ENCODE measurements at regions not wholly inside any gene's neighbourhood (a gene's known extent, or its start where the extent isn't known, plus 50 kb on each side); places are given as distances from the start of the nearest gene placed in this dataset.

- TF ChIP-seq YY1 (IDR thresholded peaks at IDR 0.05; ENCODE audit: insufficient read depth, insufficient read length) (no peak), ZNF274 (IDR thresholded peaks at IDR 0.05; ENCODE audit: low read depth, low read length) (no peak), SUZ12 (IDR thresholded peaks at IDR 0.05; ENCODE audit: extremely low read depth, insufficient read depth, insufficient read length) (no peak)
Measured at GRCh38 chrX:2572740-2573139, 72.0 kb upstream of the DHRSX start.
